Fibroblast of the aortic adventitia (primary cell): ENCODE measurements at regions not wholly inside any gene's neighbourhood (a gene's known extent, or its start where the extent isn't known, plus 50 kb on each side); places are given as distances from the start of the nearest gene placed in this dataset.
A peak's percentile ranks its signal among the peaks of the same experiment; 100 is the strongest.

ENCODE experiments used
- DNase-seq: peaks from one replicate; pipeline ENCODE4 v3.0.0-alpha.2; 2010; ENCODE audit warnings: low read depth
- H3K4me3 ChIP-seq: 2 replicates; pipeline ENCODE4 v1.5.1; 2011; ENCODE audit warnings: low read depth, mild to moderate bottlenecking, control low read depth, low read length, moderate library complexity
- TF ChIP-seq, protein P1 (sequence below): IDR thresholded peaks from 2 replicates; pipeline ENCODE4 v1.5.1; 2011; ENCODE audit warnings: mild to moderate bottlenecking, low read length, control low read depth, inconsistent platforms; ENCODE audit not compliant: insufficient read depth

DNA sequence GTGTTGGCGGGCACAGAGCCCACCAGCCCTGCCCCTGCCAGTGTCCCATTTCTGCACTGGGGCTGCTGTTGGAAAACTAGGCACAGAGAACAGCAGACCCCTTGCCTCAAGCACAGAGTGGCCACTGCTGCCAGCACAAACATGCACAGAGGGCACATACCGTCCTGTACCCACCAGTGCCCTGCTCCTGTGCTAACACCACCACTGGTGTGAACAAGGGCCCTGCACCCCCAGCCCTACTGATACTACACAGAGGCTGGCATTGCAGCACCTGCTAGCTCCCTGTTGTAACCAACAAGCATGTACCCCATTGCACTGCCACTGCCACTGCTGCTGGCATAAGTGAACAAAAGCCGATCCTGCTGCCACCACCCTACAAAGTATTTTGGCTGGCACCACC lies 348.0 kb upstream of the MPDZ start:
- no peak for DNase-seq
- TF ChIP-seq, protein P1, sequence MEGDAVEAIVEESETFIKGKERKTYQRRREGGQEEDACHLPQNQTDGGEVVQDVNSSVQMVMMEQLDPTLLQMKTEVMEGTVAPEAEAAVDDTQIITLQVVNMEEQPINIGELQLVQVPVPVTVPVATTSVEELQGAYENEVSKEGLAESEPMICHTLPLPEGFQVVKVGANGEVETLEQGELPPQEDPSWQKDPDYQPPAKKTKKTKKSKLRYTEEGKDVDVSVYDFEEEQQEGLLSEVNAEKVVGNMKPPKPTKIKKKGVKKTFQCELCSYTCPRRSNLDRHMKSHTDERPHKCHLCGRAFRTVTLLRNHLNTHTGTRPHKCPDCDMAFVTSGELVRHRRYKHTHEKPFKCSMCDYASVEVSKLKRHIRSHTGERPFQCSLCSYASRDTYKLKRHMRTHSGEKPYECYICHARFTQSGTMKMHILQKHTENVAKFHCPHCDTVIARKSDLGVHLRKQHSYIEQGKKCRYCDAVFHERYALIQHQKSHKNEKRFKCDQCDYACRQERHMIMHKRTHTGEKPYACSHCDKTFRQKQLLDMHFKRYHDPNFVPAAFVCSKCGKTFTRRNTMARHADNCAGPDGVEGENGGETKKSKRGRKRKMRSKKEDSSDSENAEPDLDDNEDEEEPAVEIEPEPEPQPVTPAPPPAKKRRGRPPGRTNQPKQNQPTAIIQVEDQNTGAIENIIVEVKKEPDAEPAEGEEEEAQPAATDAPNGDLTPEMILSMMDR: no peak
- H3K4me3 ChIP-seq: no peak overlapping the region

DNA sequence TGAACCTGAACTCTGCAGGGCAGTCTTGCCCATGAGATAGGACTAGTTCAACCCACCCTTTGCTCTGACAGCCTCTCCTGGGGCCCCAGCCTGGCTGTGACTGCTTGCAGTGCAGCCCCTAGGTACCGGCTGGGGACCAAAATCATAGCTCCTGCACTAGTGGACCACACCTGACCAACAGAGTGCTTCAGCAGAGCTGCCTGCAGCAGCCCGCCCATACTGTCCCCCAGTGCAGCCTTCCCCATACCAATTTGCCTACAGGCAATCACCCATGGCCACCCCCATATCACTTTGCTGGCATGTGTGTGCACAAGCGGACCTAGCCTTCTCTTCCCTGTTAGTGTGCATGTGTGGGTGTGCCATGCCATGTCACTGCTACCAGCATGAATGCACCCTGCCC lies 347.6 kb upstream of the MPDZ start:
- TF ChIP-seq, protein P1: no peak

DNA sequence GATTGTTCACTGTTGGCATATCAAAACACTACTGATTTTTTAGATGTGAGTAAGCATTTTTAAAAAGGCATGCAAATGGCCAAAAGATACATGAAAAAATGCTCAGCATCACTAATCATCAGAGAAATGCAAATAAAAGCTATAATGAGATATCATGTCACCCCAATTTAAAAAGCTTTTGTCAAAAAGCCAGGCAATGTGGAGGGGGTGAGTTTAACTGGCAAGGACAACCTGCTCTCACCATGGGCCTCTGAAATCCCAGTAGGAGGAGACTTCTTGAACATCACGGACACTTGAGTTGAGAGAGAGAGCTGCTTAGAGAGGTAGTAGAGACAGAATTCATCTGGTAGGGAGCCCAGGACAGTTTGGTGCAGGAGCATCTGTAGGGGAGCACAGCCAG lies 347.1 kb upstream of the MPDZ start:
- TF ChIP-seq, protein P1: no peak
- no peak for DNase-seq
- no peak overlapping the region for H3K4me3 ChIP-seq

More for the DNA sequence above, 347.6 kb upstream of the MPDZ start:
- no peak for DNase-seq
- no peak overlapping the region for H3K4me3 ChIP-seq

DNA sequence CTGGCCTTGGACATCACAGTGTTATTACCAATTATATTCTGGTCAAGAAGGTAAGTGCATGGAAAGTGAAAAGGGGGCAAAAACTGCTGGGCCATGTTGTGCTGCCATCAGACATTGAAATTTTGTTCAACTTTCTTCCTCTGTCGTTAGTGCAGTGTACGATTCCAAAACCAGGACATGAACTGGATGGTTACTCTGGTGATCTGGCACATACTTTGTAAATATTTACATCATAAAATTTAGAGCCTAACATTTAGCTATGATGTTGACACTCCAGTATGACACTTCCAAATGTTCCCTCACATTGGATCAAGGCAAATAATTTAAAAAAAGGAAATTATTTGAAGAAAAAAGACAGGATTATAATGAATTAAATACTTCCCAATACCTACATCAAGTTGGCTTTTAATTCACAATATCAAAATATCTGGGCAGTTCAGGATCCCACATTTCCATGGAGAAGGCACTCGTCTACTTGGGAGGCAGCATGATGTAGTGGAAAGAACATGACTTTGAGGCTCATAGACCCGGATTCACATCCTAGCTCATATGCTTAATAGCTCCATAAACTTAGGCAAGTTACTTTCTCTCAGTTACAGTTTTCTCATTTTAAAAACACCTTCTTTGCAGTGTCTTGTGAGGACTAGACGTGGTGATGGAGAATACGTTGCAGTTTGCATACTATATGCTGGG lies 342.5 kb upstream of the MPDZ start:
- no peak for DNase-seq
- TF ChIP-seq, protein P1: no peak
- H3K4me3 ChIP-seq: no peak overlapping the region

DNA sequence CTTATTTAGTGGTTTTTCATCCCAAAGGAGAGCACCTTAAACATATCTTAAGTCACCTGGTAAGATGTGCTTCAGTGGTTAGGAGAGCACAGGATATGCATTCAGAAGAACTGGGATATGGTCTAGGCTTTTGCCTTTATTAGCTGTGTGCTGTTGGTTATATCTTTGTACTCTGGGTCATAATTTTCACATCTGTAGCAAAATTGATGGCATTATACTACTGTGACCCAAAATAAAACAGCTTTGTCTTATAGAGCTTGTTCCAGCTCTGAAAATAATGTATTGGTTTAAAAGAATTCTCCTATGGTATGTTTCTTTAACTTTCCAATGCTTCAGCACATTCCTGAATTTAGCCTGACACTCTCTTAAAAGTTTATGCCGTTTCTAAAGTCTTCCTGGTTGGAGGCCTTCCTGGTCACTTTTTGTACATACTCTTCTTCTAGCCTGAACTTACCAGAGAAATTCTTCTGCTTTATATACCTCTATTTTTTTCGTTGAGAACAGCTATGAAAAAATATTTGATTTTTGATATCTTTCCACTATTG lies 337.1 kb upstream of the MPDZ start:
- TF ChIP-seq, protein P1: no peak
- no peak overlapping the region for H3K4me3 ChIP-seq
- no peak for DNase-seq

DNA sequence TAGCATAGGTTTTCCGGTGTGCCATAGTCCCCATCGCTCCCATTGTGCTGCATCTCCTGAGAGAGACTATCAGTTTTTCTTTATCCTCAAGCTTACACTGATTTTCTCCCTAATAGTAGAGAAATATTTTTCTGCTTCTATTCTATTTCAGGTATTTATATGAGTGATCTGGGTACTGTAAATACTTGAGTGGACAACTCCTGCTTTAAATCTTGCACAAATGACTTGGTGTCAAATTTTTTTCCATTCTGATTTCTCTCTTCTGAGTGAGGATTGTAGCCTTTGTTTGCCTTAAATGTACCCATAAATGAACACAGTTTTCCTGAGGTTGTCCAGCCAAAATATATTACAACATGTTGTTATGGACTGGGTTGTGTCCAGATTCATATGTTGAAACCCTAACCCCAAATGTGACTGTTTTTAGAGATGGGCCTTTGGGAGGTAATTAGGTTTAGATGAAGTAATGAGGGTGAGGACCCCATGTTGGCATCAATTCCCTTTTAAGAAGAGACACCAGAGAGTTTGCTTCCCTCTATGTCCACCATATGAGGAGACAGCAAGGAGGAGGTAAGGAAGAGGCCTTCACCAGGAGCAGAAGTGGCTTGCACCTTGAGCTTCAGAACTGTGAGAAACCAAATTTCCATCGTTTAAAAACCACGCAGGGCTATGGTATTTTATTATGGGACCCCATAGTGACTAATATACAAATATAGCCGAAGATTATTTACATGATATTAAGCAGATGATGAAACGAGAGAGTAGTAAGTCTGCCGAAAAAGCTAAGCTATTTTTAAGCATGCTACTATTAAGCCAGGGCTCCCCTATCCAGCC lies 336.4 kb upstream of the MPDZ start:
- no peak overlapping the region for H3K4me3 ChIP-seq
- DNase-seq: peak; percentile 65
- TF ChIP-seq, protein P1: no peak
